H1 (cell line): ENCODE measurements at regions not wholly inside any gene's neighbourhood (a gene's known extent, or its start where the extent isn't known, plus 50 kb on each side); places are given as distances from the start of the nearest gene placed in this dataset.

Source experiments
- CTCF ChIA-PET: fragments of 300-600 bp; sonication (Branson Sonifier 250); formaldehyde crosslinking; loops from one replicate; lab custom pipeline; 2021; ENCODE audit not compliant: partially characterized antibody; lab: Charles Lee
- POLR2A ChIA-PET: fragments of 300-600 bp; sonication (Branson Sonifier 250); formaldehyde crosslinking; loops from one replicate; lab custom pipeline; 2021; ENCODE audit warnings: inconsistent platforms; ENCODE audit not compliant: partially characterized antibody; lab: Charles Lee
- DNase-seq, 2 experiments: peaks; one replicate each; pipeline versions ENCODE4 v3.0.0 to v3.0.0-alpha.2; 2010 to 2022; ENCODE audit warnings: low spot score in 2 of 2, low read depth in 1 of 2, mixed read lengths in 1 of 2
- FAIRE-seq: peaks from 2 replicates; lab custom pipeline; 2011; peaks lifted over from hg19 to GRCh38; lab: Jason Lieb, UNC
- H2AFZ ChIP-seq: 2 replicates; pipeline ENCODE4 v1.8.1; 2012; ENCODE audit warnings: low read length, inconsistent platforms
- H2AK5ac ChIP-seq: 2 replicates; pipeline ENCODE4 v1.6.1; 2013; ENCODE audit warnings: low read depth, low read length
- H2BK120ac ChIP-seq: replicated peaks from 2 replicates; pipeline ENCODE3; 2013; ENCODE audit warnings: low read depth, low read length, inconsistent platforms
- H2BK12ac ChIP-seq: 2 replicates; pipeline ENCODE4 v1.6.1; 2013; ENCODE audit warnings: low read depth, low read length
- H2BK15ac ChIP-seq: 2 replicates; pipeline ENCODE4 v1.6.1; 2013; ENCODE audit warnings: low read length
- H2BK20ac ChIP-seq: 2 replicates; pipeline ENCODE4 v1.6.1; 2013; ENCODE audit warnings: low read length
- H2BK5ac ChIP-seq: 2 replicates; pipeline ENCODE4 v1.6.1; 2013; ENCODE audit warnings: low read depth, low read length
- H3K14ac ChIP-seq: 2 replicates; pipeline ENCODE4 v1.6.1; 2013; ENCODE audit warnings: inconsistent platforms; ENCODE audit not compliant: insufficient read length
- H3K18ac ChIP-seq: 2 replicates; pipeline ENCODE4 v1.6.1; 2013; ENCODE audit warnings: low read length; ENCODE audit errors: extremely low read depth
- H3K23ac ChIP-seq: 2 replicates; pipeline ENCODE4 v1.6.1; 2013; ENCODE audit warnings: inconsistent platforms; ENCODE audit not compliant: insufficient read length
- H3K23me2 ChIP-seq: 2 replicates; pipeline ENCODE4 v1.6.1; 2013; ENCODE audit warnings: low read depth, low read length
- H3K27ac ChIP-seq: 2 replicates; pipeline ENCODE4 v1.6.1; 2011; ENCODE audit warnings: low read depth, low read length, inconsistent platforms
- H3K27me3 ChIP-seq, 4 experiments: replicated peaks in 1 of 4; 1 replicate in 1 of 4; 2 replicates in 3 of 4; pipeline versions ENCODE4 v1.6.1 to v1.8.1; 2011 to 2013; ENCODE audit warnings: low read length in 3 of 4, mild to moderate bottlenecking in 3 of 4, inconsistent platforms in 2 of 4, mixed read lengths in 2 of 4, moderate library complexity in 1 of 4; ENCODE audit not compliant: control insufficient read depth in 3 of 4, insufficient read depth in 3 of 4; ENCODE audit errors: extremely low read depth in 1 of 4
- H3K36me3 ChIP-seq, 4 experiments: 2 replicates each; pipeline versions ENCODE4 v1.6.1 to v1.8.1; 2011 to 2013; ENCODE audit warnings: mild to moderate bottlenecking in 4 of 4, low read length in 3 of 4, moderate library complexity in 2 of 4, control low read depth in 1 of 4, inconsistent platforms in 1 of 4; ENCODE audit not compliant: insufficient read depth in 4 of 4, control insufficient read depth in 2 of 4
- H3K4ac ChIP-seq: replicated peaks from 2 replicates; pipeline ENCODE3; 2013; ENCODE audit warnings: low read length, low read depth, mixed read lengths, inconsistent platforms; ENCODE audit not compliant: insufficient read length
- H3K4me1 ChIP-seq, 4 experiments: replicated peaks in 1 of 4; 1 replicate in 1 of 4; 2 replicates in 3 of 4; pipeline versions ENCODE4 v1.6.1 to v1.8.1; 2011 to 2013; ENCODE audit warnings: low read length in 3 of 4, inconsistent platforms in 2 of 4, mixed read lengths in 1 of 4; ENCODE audit not compliant: insufficient read depth in 4 of 4, control insufficient read depth in 3 of 4
- H3K4me2 ChIP-seq, 2 experiments: 2 replicates each; pipeline versions ENCODE4 v1.6.1 to v1.8.1; 2011 to 2013; ENCODE audit warnings: low read depth in 2 of 2, low read length in 2 of 2, control low read depth in 1 of 2, inconsistent platforms in 1 of 2, mild to moderate bottlenecking in 1 of 2; ENCODE audit not compliant: insufficient read depth in 1 of 2
- H3K4me3 ChIP-seq, 4 experiments: fragments of 200-600, 300-600 bp in 1 of 4; sonication (generic), shearing (Covaris generic), sonication (Bioruptor Twin) in 1 of 4; 2 replicates each; pipeline versions ENCODE4 v1.5.1 to v1.8.1; 2011 to 2016; ENCODE audit warnings: low read length in 4 of 4, low read depth in 3 of 4, control low read depth in 2 of 4, inconsistent platforms in 2 of 4, mild to moderate bottlenecking in 2 of 4, mixed read lengths in 1 of 4, moderate library complexity in 1 of 4; ENCODE audit not compliant: insufficient read depth in 2 of 4; ENCODE audit errors: extremely low read depth in 1 of 4
- H3K56ac ChIP-seq: replicated peaks from 2 replicates; pipeline ENCODE3; 2013; ENCODE audit warnings: low read depth, mild to moderate bottlenecking, mixed read lengths, low read length, inconsistent platforms; ENCODE audit not compliant: insufficient read length
- H3K79me1 ChIP-seq: 2 replicates; pipeline ENCODE4 v1.6.1; 2013; ENCODE audit warnings: low read depth, low read length, control low read depth
- H3K79me2 ChIP-seq, 2 experiments: 2 replicates each; pipeline versions ENCODE4 v1.6.1 to v1.8.1; 2012 to 2013; ENCODE audit warnings: low read length in 2 of 2, mild to moderate bottlenecking in 2 of 2, inconsistent platforms in 1 of 2; ENCODE audit not compliant: insufficient read depth in 2 of 2, control insufficient read depth in 1 of 2
- H3K9ac ChIP-seq, 4 experiments: replicated peaks in 1 of 4; 1 replicate in 1 of 4; 2 replicates in 3 of 4; pipeline versions ENCODE4 v1.6.1 to v1.8.1; 2011 to 2013; ENCODE audit warnings: low read depth in 3 of 4, low read length in 3 of 4, control low read depth in 2 of 4, mild to moderate bottlenecking in 2 of 4, moderate library complexity in 2 of 4, inconsistent platforms in 1 of 4; ENCODE audit errors: extremely low read depth in 1 of 4
- H3K9me3 ChIP-seq, 2 experiments: 2 replicates each; pipeline versions ENCODE4 v1.6.1 to v1.8.1; 2012 to 2013; ENCODE audit warnings: mild to moderate bottlenecking in 2 of 2, moderate library complexity in 2 of 2, control low read depth in 1 of 2, inconsistent platforms in 1 of 2, low read depth in 1 of 2, low read length in 1 of 2, mixed read lengths in 1 of 2; ENCODE audit not compliant: insufficient read depth in 2 of 2
- H4K20me1 ChIP-seq, 2 experiments: replicated peaks in 1 of 2; 2 replicates each; pipeline versions ENCODE3 to v1.8.1; 2011 to 2013; ENCODE audit warnings: inconsistent platforms in 2 of 2, low read length in 2 of 2, mild to moderate bottlenecking in 1 of 2; ENCODE audit not compliant: insufficient read depth in 2 of 2, control insufficient read depth in 1 of 2
- H4K5ac ChIP-seq: 2 replicates; pipeline ENCODE4 v1.6.1; 2013; ENCODE audit warnings: low read length, low read depth, mixed read lengths, inconsistent platforms; ENCODE audit not compliant: insufficient read length
- H4K8ac ChIP-seq: 2 replicates; pipeline ENCODE4 v1.8.0; 2013; ENCODE audit warnings: mild to moderate bottlenecking, moderate library complexity, low read length, inconsistent platforms; ENCODE audit not compliant: insufficient read depth; ENCODE audit errors: extremely low read depth
- H4K91ac ChIP-seq: replicated peaks from 2 replicates; pipeline ENCODE3; 2013; ENCODE audit warnings: low read length, mixed read lengths, inconsistent platforms; ENCODE audit not compliant: insufficient read length
- CTBP2 ChIP-seq: IDR thresholded peaks from 2 replicates; pipeline ENCODE4 v1.7.0; 2011; ENCODE audit warnings: borderline replicate concordance, mild to moderate bottlenecking, moderate library complexity, mixed read lengths, low read length; ENCODE audit not compliant: insufficient read depth, insufficient read length
- CTCF ChIP-seq, 3 experiments: IDR thresholded peaks; 1 replicate in 2 of 3; 2 replicates in 1 of 3; pipeline versions ENCODE4 v1.5.1 to v1.6.1; 2011; ENCODE audit warnings: low read length in 3 of 3, mild to moderate bottlenecking in 3 of 3, inconsistent platforms in 2 of 3, low read depth in 1 of 3, moderate library complexity in 1 of 3; ENCODE audit not compliant: insufficient read depth in 1 of 3; ENCODE audit errors: control extremely low read depth in 1 of 3
- SIRT6 ChIP-seq: IDR thresholded peaks from one replicate; pipeline ENCODE4 v1.7.1; 2012; ENCODE audit warnings: low read length, inconsistent platforms
- SUZ12 ChIP-seq: fragments of 200-600 bp; sonication (generic); IDR thresholded peaks from 2 replicates; pipeline ENCODE4 v1.6.1; 2012; ENCODE audit warnings: mild to moderate bottlenecking, inconsistent platforms, low read length, moderate library complexity, mixed read lengths
- WGBS, 2 experiments: shearing (Covaris generic) in 1 of 2; methylation state at CpG; one replicate each; pipeline versions ENCODE4 v1.1.6 to v1.1.7; 2013 to 2015; ENCODE audit warnings: low lambda C conversion rate in 2 of 2, mixed read lengths in 2 of 2, inconsistent platforms in 1 of 2, low coverage in 1 of 2, missing lambda C conversion rate in 1 of 2; ENCODE audit not compliant: insufficient replicate concordance in 2 of 2, insufficient coverage in 1 of 2, insufficient read length in 1 of 2; ENCODE audit errors: extremely low coverage in 1 of 2, missing lambda C conversion rate in 1 of 2; 5-methylcytosine and 5-hydroxymethylcytosine counted together

- no peaks in the 10 kb centered on the region for H3K79me1 ChIP-seq
- no peak overlapping the region for H3K4me3 ChIP-seq
- ChIA-PET POLR2A (no interaction called here), CTCF (no interaction called here)
- H3K18ac ChIP-seq = no peak overlapping the region
- no peak overlapping the region for H2BK5ac ChIP-seq
- no peak overlapping the region for H4K8ac ChIP-seq
- 83% methylated on average over 4 of the region's 4 CpGs; no CpG with 5 or more reads in 1 of the 2 experiments for WGBS, 2 experiments
- DNase-seq = no peak
- no peaks in the 10 kb centered on the region for H3K4me1 ChIP-seq
- no peak overlapping the region for H4K91ac ChIP-seq
- H3K9ac ChIP-seq = no peak overlapping the region
- FAIRE-seq = no peak
- H3K27ac ChIP-seq = no peak overlapping the region
- no peak overlapping the region for H3K4ac ChIP-seq
- H2AFZ ChIP-seq = no peak overlapping the region
- H3K14ac ChIP-seq = no peak overlapping the region
- H3K79me2 ChIP-seq = no peaks in the 10 kb centered on the region
- no peak overlapping the region for H3K23ac ChIP-seq
- H3K36me3 ChIP-seq = no peaks in the 10 kb centered on the region
- no peak overlapping the region for H2BK12ac ChIP-seq
- H3K4me2 ChIP-seq = no peak overlapping the region
- H3K9me3 ChIP-seq = no peaks in the 10 kb centered on the region; a peak in 1 of 4 replicates
- no peak overlapping the region for H3K56ac ChIP-seq
- no peak overlapping the region for H2BK120ac ChIP-seq
- no peaks in the 10 kb centered on the region for H4K20me1 ChIP-seq
- H4K5ac ChIP-seq = no peak overlapping the region
- H2BK15ac ChIP-seq = no peak overlapping the region
- H3K27me3 ChIP-seq = no peaks in the 10 kb centered on the region
- H3K23me2 ChIP-seq = no peaks in the 10 kb centered on the region
- no peak overlapping the region for H2AK5ac ChIP-seq
- no peak overlapping the region for H2BK20ac ChIP-seq
- TF ChIP-seq CTCF (IDR thresholded peaks at IDR 0.05; ENCODE audit: control extremely low read depth in 1 of 3, insufficient read depth in 1 of 3, low read depth in 1 of 3, low read length in 3 of 3) (no peak), SUZ12 (no peak), SIRT6 (no peak), CTBP2 (no peak)
These were observed 255.7 kb downstream of the ARRDC4 start for GRCh38 chr15:98216166-98216565.
